Esophagus muscularis mucosa (tissue), 4 donors: ENCODE measurements at regions not wholly inside any gene's neighbourhood (a gene's known extent, or its start where the extent isn't known, plus 50 kb on each side); places are given as distances from the start of the nearest gene placed in this dataset.

Source experiments
- DNase-seq: peaks from one replicate; pipeline ENCODE4 v3.0.0-alpha.2; 2017; ENCODE audit errors: extremely low spot score
- H3K27ac ChIP-seq, 4 donors: fragments of 200-600 bp; sonication (generic); replicated peaks in 1 of 4; 1 replicate in 3 of 4; 2 replicates in 1 of 4; pipeline ENCODE4 v1.5.1; 2016 to 2019; ENCODE audit warnings: mild to moderate bottlenecking in 1 of 4
- H3K27me3 ChIP-seq, 4 donors: fragments of 200-600 bp; sonication (generic); one replicate each; pipeline versions ENCODE4 v1.5.1 to v1.6.0; 2016 to 2019
- H3K36me3 ChIP-seq, 4 donors: fragments of 200-600 bp; sonication (generic); one replicate each; pipeline ENCODE4 v1.5.1; 2016 to 2019
- H3K4me1 ChIP-seq, 4 donors: fragments of 200-600 bp; sonication (generic); one replicate each; pipeline ENCODE4 v1.5.1; 2016 to 2019
- H3K4me3 ChIP-seq, 4 donors: fragments of 200-600 bp; sonication (generic); 1 replicate in 2 of 4; 2 replicates in 2 of 4; pipeline ENCODE4 v1.5.1; 2016 to 2019; ENCODE audit warnings: mild to moderate bottlenecking in 4 of 4, moderate library complexity in 1 of 4
- H3K9me3 ChIP-seq, 4 donors: fragments of 200-600 bp; sonication (generic); 1 replicate in 3 of 4; 2 replicates in 1 of 4; pipeline ENCODE4 v1.5.1; 2016 to 2019
- EP300 ChIP-seq: sonication (generic); formaldehyde crosslinking; IDR thresholded peaks from one replicate; pipeline ENCODE4 v1.6.1; 2017; ENCODE audit warnings: antibody characterized with exemption
- POLR2A ChIP-seq: fragments of 450-650 bp; IDR thresholded peaks from one replicate; pipeline ENCODE4 v1.6.1; 2017; ENCODE audit warnings: antibody characterized with exemption, moderate library complexity, mild to moderate bottlenecking, low read depth
- POLR2AphosphoS5 ChIP-seq, 2 donors: sonication (generic); formaldehyde crosslinking; IDR thresholded peaks; one replicate each; pipeline ENCODE4 v1.6.1; 2017; ENCODE audit warnings: antibody characterized with exemption in 2 of 2
- WGBS: methylation state at CpG from one replicate; pipeline ENCODE4 v1.1.5; 2018; 5-methylcytosine and 5-hydroxymethylcytosine counted together
- intact Hi-C: fragments of 100-400 bp; cut with DNase I; formaldehyde crosslinking; loops from one replicate; pipeline ENCODE4 v1.15.1; 2023
- TF ChIP-seq, protein P1 (sequence below), 3 experiments: fragments of 200-600 bp in 2 of 3; fragments of 450-650 bp in 1 of 3; sonication (generic) in 2 of 3; IDR thresholded peaks; one replicate each; pipeline ENCODE4 v1.5.1; 2017 to 2019; ENCODE audit warnings: antibody characterized with exemption in 3 of 3, mild to moderate bottlenecking in 2 of 3, moderate library complexity in 1 of 3

DNA sequence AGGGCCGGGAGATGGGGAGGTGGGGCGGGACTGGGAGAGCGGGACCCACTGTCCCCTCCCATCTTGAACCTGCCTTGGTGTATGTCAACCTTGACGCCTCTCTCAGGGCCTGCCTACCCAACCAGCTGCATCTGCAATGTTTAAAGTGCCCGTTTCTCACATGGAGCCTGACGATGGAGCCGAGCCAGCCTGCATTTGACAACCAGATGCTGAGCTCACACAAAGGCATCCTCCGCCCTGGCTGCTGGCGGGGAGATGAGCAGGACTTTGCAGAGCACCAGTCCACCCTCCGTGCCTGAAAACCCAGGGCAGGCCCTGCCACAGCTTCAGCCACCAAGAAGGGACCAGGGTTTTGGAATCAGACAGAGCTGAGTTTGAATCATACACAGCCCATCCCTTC lies 141.1 kb upstream of the SMIM23 start:
- 65% methylated on average over 4 of the region's 10 CpGs for WGBS
- intact Hi-C loops, result no loop called here
- DNase-seq, result no peak
- H3K27ac ChIP-seq, result no peak overlapping the region
- no peaks in the 10 kb centered on the region for H3K36me3 ChIP-seq
- H3K9me3 ChIP-seq, result no peaks in the 10 kb centered on the region
- H3K27me3 ChIP-seq, result peaks cover 0 to 59% (median 0%) of the 10 kb centered on the region in 4 donors
- H3K4me1 ChIP-seq, result peaks cover 15 to 21% (median 17%) of the 10 kb centered on the region in 4 donors
- TF ChIP-seq POLR2AphosphoS5 (IDR thresholded peaks at IDR 0.05) (no peak), EP300 (no peak), POLR2A (no peak)
- TF ChIP-seq, protein P1, sequence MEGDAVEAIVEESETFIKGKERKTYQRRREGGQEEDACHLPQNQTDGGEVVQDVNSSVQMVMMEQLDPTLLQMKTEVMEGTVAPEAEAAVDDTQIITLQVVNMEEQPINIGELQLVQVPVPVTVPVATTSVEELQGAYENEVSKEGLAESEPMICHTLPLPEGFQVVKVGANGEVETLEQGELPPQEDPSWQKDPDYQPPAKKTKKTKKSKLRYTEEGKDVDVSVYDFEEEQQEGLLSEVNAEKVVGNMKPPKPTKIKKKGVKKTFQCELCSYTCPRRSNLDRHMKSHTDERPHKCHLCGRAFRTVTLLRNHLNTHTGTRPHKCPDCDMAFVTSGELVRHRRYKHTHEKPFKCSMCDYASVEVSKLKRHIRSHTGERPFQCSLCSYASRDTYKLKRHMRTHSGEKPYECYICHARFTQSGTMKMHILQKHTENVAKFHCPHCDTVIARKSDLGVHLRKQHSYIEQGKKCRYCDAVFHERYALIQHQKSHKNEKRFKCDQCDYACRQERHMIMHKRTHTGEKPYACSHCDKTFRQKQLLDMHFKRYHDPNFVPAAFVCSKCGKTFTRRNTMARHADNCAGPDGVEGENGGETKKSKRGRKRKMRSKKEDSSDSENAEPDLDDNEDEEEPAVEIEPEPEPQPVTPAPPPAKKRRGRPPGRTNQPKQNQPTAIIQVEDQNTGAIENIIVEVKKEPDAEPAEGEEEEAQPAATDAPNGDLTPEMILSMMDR (IDR thresholded peaks at IDR 0.05), result no peak
- H3K4me3 ChIP-seq, result no peak overlapping the region

DNA sequence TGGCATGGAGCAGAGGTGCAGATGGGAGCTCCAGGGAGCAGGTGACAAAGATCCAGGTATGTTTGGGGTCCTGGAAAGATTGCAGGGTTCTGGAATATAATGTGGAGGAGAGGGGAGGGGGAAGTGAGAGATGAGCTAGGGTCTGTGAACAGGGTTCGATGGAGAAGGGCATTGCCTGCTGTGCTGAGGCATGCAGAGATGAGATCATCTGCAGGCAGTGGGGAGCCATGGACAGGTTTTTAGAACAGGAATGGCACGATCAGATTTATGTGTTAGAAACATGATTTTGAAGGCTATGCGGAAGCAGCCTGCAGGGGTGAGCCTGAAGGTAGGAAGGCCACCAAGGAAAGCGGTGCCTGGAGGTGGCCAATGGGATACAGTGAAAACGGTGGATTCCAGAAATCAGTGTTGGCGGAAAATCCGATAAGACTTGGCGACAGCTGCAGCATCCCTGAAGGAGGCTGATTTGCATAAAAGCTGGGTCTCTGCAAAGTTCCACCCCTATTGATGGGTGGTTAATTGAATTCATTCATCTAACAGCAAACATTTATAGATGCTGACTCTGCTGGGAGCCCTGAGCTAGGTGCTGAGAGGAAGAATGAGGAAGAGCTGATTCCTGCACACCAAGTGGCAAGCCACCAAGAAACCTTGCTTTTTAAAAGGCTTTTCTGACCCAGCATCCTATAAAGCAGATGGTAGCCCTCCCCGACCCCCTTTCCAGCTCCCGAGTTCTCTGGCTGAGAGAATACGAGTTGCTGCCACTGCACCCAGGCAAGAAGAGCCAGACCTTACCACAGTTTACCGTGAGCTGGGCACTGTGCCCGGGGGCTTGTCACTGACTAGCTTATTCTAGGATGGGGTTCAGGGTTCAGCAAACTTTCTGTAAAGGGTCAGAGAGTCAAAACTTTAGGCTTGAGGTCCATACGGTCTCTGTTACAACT lies 139.2 kb upstream of the SMIM23 start:
- Histone ChIP-seq H3K36me3 (no peaks in the 10 kb centered on the region), H3K9me3 (no peaks in the 10 kb centered on the region), H3K4me1 (peaks cover 0 to 5% (median 0%) of the 10 kb centered on the region in 4 donors), H3K27ac (no peak overlapping the region), H3K27me3 (peaks cover 0 to 68% (median 0%) of the 10 kb centered on the region in 4 donors), H3K4me3 (no peak overlapping the region)
- intact Hi-C loops, result no loop called here
- TF ChIP-seq, protein P1 (IDR thresholded peaks at IDR 0.05), result no peak
- TF ChIP-seq EP300 (no peak), POLR2AphosphoS5 (IDR thresholded peaks at IDR 0.05) (no peak), POLR2A (no peak)
- WGBS, result 86% methylated on average over 14 of the region's 14 CpGs
- no peak for DNase-seq

DNA sequence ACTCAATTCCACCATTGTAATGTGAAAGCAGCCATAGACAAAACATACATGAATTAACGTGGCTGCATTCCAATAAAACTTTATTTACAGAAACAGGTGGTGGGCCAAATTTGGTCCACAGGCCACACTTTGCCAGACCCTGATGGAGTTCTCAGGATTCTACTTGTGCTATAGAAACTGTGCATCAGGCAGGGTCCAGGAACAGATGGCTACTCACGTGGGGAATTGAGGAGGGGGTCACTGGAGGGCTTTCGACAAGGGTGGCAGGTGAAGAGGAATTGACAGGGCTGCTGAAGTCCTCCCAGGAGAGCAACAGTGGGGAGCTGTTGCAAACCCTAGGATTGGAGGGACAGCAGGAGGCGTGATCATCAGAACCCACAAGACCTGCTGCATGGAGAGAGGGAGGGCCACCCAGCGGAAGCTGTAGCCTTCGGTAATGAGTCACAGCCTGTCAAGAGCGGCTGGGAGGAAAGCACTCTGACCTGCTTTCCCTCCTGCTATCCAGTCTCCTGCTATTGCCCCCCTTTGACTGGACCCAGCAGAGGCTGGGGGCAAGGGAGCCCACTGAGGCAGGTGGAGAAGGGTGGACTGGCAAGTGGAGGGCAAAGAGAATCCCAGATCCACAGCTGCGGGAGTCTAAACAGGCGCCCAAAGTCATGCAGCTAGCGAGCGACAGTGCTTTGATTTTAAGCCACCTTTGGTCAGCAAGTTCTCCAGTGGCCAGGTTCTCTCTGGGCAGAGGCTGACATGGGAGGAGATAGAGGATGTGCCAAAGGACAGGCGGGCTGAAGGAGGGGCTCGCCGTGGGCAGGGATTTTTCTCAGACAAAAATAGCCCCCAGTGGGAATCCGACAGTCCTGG lies 138.3 kb upstream of the SMIM23 start:
- DNase-seq, result no peak
- Histone ChIP-seq H3K27ac (no peak overlapping the region), H3K4me1 (peaks cover 0 to 5% (median 0%) of the 10 kb centered on the region in 4 donors), H3K4me3 (no peak overlapping the region), H3K9me3 (no peaks in the 10 kb centered on the region), H3K36me3 (no peaks in the 10 kb centered on the region), H3K27me3 (peaks cover 0 to 69% (median 0%) of the 10 kb centered on the region in 4 donors)
- TF ChIP-seq POLR2AphosphoS5 (IDR thresholded peaks at IDR 0.05), result no peak
- TF ChIP-seq EP300, result no peak
- TF ChIP-seq POLR2A, result no peak
- TF ChIP-seq, protein P1 (IDR thresholded peaks at IDR 0.05), result no peak
- intact Hi-C loops, result no loop called here
- WGBS, result 78% methylated on average over 15 of the region's 15 CpGs

GRCh38 chr5:171647904-171648260 lies 137.7 kb upstream of the SMIM23 start:
- no peak overlapping the region for H3K4me3 ChIP-seq
- no peak for DNase-seq
- TF ChIP-seq EP300, result no peak
- TF ChIP-seq POLR2AphosphoS5 (IDR thresholded peaks at IDR 0.05), result no peak
- TF ChIP-seq, protein P1 (IDR thresholded peaks at IDR 0.05), result no peak
- no peak for TF ChIP-seq POLR2A
- H3K27ac ChIP-seq, result no peak overlapping the region
- intact Hi-C loops, result no loop called here
- H3K27me3 ChIP-seq, result peaks cover 0 to 75% (median 0%) of the 10 kb centered on the region in 4 donors
- H3K36me3 ChIP-seq, result no peaks in the 10 kb centered on the region
- 90% methylated on average over 3 of the region's 4 CpGs for WGBS
- peaks cover 0 to 5% (median 0%) of the 10 kb centered on the region in 4 donors for H3K4me1 ChIP-seq
- no peaks in the 10 kb centered on the region for H3K9me3 ChIP-seq
